GM21526 (cell line): ENCODE measurements at regions not wholly inside any gene's neighbourhood (a gene's known extent, or its start where the extent isn't known, plus 50 kb on each side); places are given as distances from the start of the nearest gene placed in this dataset.
"Not testable (repeated sequence)": the region's sequence is repeated elsewhere in the genome, so short reads cannot be mapped to it uniquely, and the experiment has no call there.

Experiments
- ATAC-seq: cut with Tn5 transposase; IDR thresholded peaks from one replicate; pipeline ENCODE4 v1.9.1; 2021; ENCODE audit warnings: moderate library complexity; ENCODE audit not compliant: unreplicated experiment, low FRiP score

GRCh38 chr11:92045301-92045700, 179.3 kb upstream of the FAT3 start:
- no peak for ATAC-seq

GRCh38 chr11:92035488-92035887, 189.1 kb upstream of the FAT3 start:
- ATAC-seq: no peak

- ATAC-seq: not testable (repeated sequence)
Measured at GRCh38 chr11:92027136-92027535, 197.5 kb upstream of the FAT3 start.

- ATAC-seq: no peak
Measured at GRCh38 chr11:92026664-92027063, 198.0 kb upstream of the FAT3 start.

- no peak for ATAC-seq
Measured at GRCh38 chr11:92024788-92025187, 199.8 kb upstream of the FAT3 start.

GRCh38 chr11:92022499-92022898, 202.1 kb upstream of the FAT3 start:
- ATAC-seq: no peak

- ATAC-seq: no peak
Measured at GRCh38 chr11:92018332-92018731, 206.3 kb upstream of the FAT3 start.

GRCh38 chr11:92008249-92008648, 216.4 kb upstream of the FAT3 start:
- ATAC-seq: no peak

GRCh38 chr11:92002568-92002967, 222.1 kb upstream of the FAT3 start:
- ATAC-seq: no peak

GRCh38 chr11:91998481-91998880, 226.1 kb upstream of the FAT3 start:
- no peak for ATAC-seq

GRCh38 chr11:91997226-91997625, 227.4 kb upstream of the FAT3 start:
- no peak for ATAC-seq

GRCh38 chr11:91996526-91996925, 228.1 kb upstream of the FAT3 start:
- ATAC-seq: no peak

GRCh38 chr11:91988443-91988842, 236.2 kb upstream of the FAT3 start:
- ATAC-seq: not testable (repeated sequence)

GRCh38 chr11:91986218-91986617, 238.4 kb upstream of the FAT3 start:
- ATAC-seq: no peak

- no peak for ATAC-seq
Measured at GRCh38 chr11:91984033-91984584, 240.5 kb upstream of the FAT3 start.

- no peak for ATAC-seq
Measured at GRCh38 chr11:91981995-91982394, 242.6 kb upstream of the FAT3 start.

GRCh38 chr11:91979775-91980174, 244.8 kb upstream of the FAT3 start:
- ATAC-seq: no peak

- ATAC-seq: no peak
Measured at GRCh38 chr11:91978747-91979146, 245.9 kb upstream of the FAT3 start.

GRCh38 chr11:91972665-91973266, 251.9 kb upstream of the FAT3 start:
- ATAC-seq: no peak

- ATAC-seq: no peak
Measured at GRCh38 chr11:91970624-91971023, 254.0 kb upstream of the FAT3 start.

- ATAC-seq: no peak
Measured at GRCh38 chr11:91969486-91969885, 255.1 kb upstream of the FAT3 start.

- ATAC-seq: no peak
Measured at GRCh38 chr11:91967691-91968045, 256.9 kb upstream of the FAT3 start.
